ENCODE measurements at regions not wholly inside any gene's neighbourhood (a gene's known extent, or its start where the extent isn't known, plus 50 kb on each side); places are given as distances from the start of the nearest gene placed in this dataset.

- ATAC-seq (no peak), DNase-seq (ENCODE audit: low read depth, low spot score) (no peak), FAIRE-seq (no peak)
- Histone ChIP-seq H3K4me2 (ENCODE audit: control insufficient read depth, insufficient read depth) (no peak overlapping the region), H3K4me3 (no peak overlapping the region), H3K4me1 (ENCODE audit: control insufficient read depth, insufficient read depth, low read length) (no peaks in the 10 kb centered on the region), H3K36me3 (ENCODE audit: control insufficient read depth in 2 of 2, insufficient read depth in 2 of 2, low read length in 1 of 2) (no peaks in the 10 kb centered on the region), H2AFZ (ENCODE audit: control insufficient read depth, low read depth, low read length) (no peak overlapping the region), H3K27me3 (replicated peaks in 1 of 2; ENCODE audit: control insufficient read depth in 2 of 2, insufficient read depth in 2 of 2, low read length in 1 of 2) (no peaks in the 10 kb centered on the region), H3K9me3 (replicated peaks; ENCODE audit: control insufficient read depth, insufficient read depth, low read length) (no peaks in the 10 kb centered on the region), H3K27ac (ENCODE audit: control insufficient read depth, insufficient read depth) (no peak overlapping the region), H3K9ac (ENCODE audit: control insufficient read depth, insufficient read depth, low read length) (no peak overlapping the region), H3K79me2 (ENCODE audit: control insufficient read depth, insufficient read depth, low read length) (no peaks in the 10 kb centered on the region), H4K20me1 (ENCODE audit: control insufficient read depth, insufficient read depth) (no peaks in the 10 kb centered on the region)
- TF ChIP-seq E2F8 (IDR thresholded peaks at IDR 0.05; ENCODE audit: low read depth, partially characterized antibody), result no peak
- CTCF ChIA-PET, result no interaction called here
- intact Hi-C loops (cut with micrococcal nuclease; ENCODE audit: unreplicated experiment) (no loop called here), in situ Hi-C loops (cut with MboI) (no loop called here)
- WGBS (ENCODE audit: insufficient coverage, insufficient replicate concordance, low lambda C conversion rate, missing lambda C conversion rate), result 52% methylated on average over 8 of the region's 8 CpGs
- POLR2A ChIA-PET, result no interaction called here
- no TSS peak for BruUV-seq (replicated peaks)
- SMC1A ChIA-PET (ENCODE audit: uncharacterized antibody, unreplicated experiment), result no interaction called here
- RAD21 ChIA-PET (ENCODE audit: unreplicated experiment), result no interaction called here
Observed at GRCh38 chr1:102655034-102655433, 453.3 kb downstream of the COL11A1 start.

DNA sequence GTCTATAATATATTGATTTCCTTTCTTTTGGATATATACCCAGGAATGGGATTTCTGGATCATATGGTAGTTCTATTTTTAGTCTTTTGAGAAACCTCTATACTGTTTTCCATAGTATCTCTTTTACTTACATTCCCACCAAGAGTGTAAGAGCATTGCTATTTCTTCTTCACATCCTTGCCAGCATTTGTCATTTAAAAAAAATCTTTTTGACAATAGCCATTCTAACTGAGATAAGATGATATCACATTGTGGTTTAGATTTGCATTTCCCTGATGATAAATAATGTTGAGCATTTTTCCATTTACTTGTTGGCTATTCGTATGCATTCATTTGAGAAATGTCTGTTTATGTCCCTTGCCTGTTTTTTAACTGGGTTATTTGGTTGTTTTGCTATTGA is 467.4 kb downstream of the COL11A1 start:
- DNase-seq (ENCODE audit: low read depth, low spot score), result no peak
- Histone ChIP-seq H3K79me2 (ENCODE audit: control insufficient read depth, insufficient read depth, low read length) (no peaks in the 10 kb centered on the region), H4K20me1 (ENCODE audit: control insufficient read depth, insufficient read depth) (no peaks in the 10 kb centered on the region), H3K36me3 (ENCODE audit: control insufficient read depth in 2 of 2, insufficient read depth in 2 of 2, low read length in 1 of 2) (no peaks in the 10 kb centered on the region), H3K4me1 (ENCODE audit: control insufficient read depth, insufficient read depth, low read length) (no peaks in the 10 kb centered on the region), H3K27ac (ENCODE audit: control insufficient read depth, insufficient read depth) (no peak overlapping the region), H3K27me3 (replicated peaks in 1 of 2; ENCODE audit: control insufficient read depth in 2 of 2, insufficient read depth in 2 of 2, low read length in 1 of 2) (no peaks in the 10 kb centered on the region), H3K9ac (ENCODE audit: control insufficient read depth, insufficient read depth, low read length) (no peak overlapping the region), H3K4me2 (ENCODE audit: control insufficient read depth, insufficient read depth) (no peak overlapping the region), H3K4me3 (no peak overlapping the region), H3K9me3 (replicated peaks; ENCODE audit: control insufficient read depth, insufficient read depth, low read length) (no peaks in the 10 kb centered on the region), H2AFZ (ENCODE audit: control insufficient read depth, low read depth, low read length) (no peak overlapping the region)
- ChIA-PET POLR2A (interaction anchor here (0.7 kb wide), 1 partner anchor 552 kb away, joined by 3 read pairs; no protein-coding TSS in a partner anchor), RAD21 (ENCODE audit: unreplicated experiment) (no interaction called here), CTCF (no interaction called here), SMC1A (ENCODE audit: uncharacterized antibody, unreplicated experiment) (no interaction called here)
- no peak for FAIRE-seq
- no TSS peak for BruUV-seq (replicated peaks)
- intact Hi-C loops (cut with micrococcal nuclease; ENCODE audit: unreplicated experiment), result no loop called here
- no peak for ATAC-seq
- 0% methylated on average over 1 of the region's 1 CpG for WGBS (ENCODE audit: insufficient coverage, insufficient replicate concordance, low lambda C conversion rate, missing lambda C conversion rate)
- in situ Hi-C loops (cut with MboI), result no loop called here
- no peak for TF ChIP-seq RCOR1 (conservative IDR thresholded peaks at IDR 0.05; ENCODE audit: low read depth, low read length)
